IMR-90 (cell line): ENCODE measurements at regions not wholly inside any gene's neighbourhood (a gene's known extent, or its start where the extent isn't known, plus 50 kb on each side); places are given as distances from the start of the nearest gene placed in this dataset.

Experiments used
- ATAC-seq: fragments of 200-7000 bp; cut with Tn5 transposase; 2 replicates; pipeline ENCODE4 v1.9.1; 2020; ENCODE audit warnings: low read depth, mild to moderate bottlenecking, moderate library complexity
- BruUV-seq: library from RNA; stranded (reverse); fragments of 400-500 nt; replicated peaks from 2 replicates; lab custom pipeline; 2021; lab: Mats Ljungman, UMichigan
- CTCF ChIA-PET: fragments of 300-600 bp; formaldehyde crosslinking; extraction: SDS; loops from one replicate; lab custom pipeline; 2021; ENCODE audit warnings: antibody characterized with exemption; lab: Yijun Ruan, JAX
- POLR2A ChIA-PET: fragments of 300-600 bp; sonication (Branson Sonifier 250); formaldehyde crosslinking; loops from one replicate; lab custom pipeline; 2022; ENCODE audit warnings: antibody characterized with exemption; ENCODE audit not compliant: unreplicated experiment; lab: Charles Lee
- DNase-seq: peaks from one replicate; pipeline ENCODE4 v3.0.0; 2013
- H2AFZ ChIP-seq: replicated peaks from 2 replicates; pipeline ENCODE3; 2013; ENCODE audit warnings: low read length, mild to moderate bottlenecking; ENCODE audit not compliant: poor library complexity
- H2AK5ac ChIP-seq: 2 replicates; pipeline ENCODE4 v1.6.1; 2013; ENCODE audit warnings: low read depth, low read length, inconsistent platforms
- H2AK9ac ChIP-seq: replicated peaks from 2 replicates; pipeline ENCODE3; 2013; ENCODE audit warnings: mild to moderate bottlenecking, low read depth, low read length, moderate library complexity; ENCODE audit not compliant: poor library complexity
- H2BK120ac ChIP-seq: 2 replicates; pipeline ENCODE4 v1.6.1; 2013; ENCODE audit warnings: low read depth, low read length, inconsistent platforms
- H2BK15ac ChIP-seq: 3 replicates; pipeline ENCODE4 v1.6.1; 2013; ENCODE audit warnings: low read depth, low read length, inconsistent platforms
- H2BK20ac ChIP-seq: 2 replicates; pipeline ENCODE4 v1.6.1; 2013; ENCODE audit warnings: low read depth, mild to moderate bottlenecking, inconsistent platforms, low read length, moderate library complexity
- H2BK5ac ChIP-seq: 2 replicates; pipeline ENCODE4 v1.6.1; 2013; ENCODE audit warnings: mild to moderate bottlenecking, low read depth, low read length, inconsistent platforms; ENCODE audit not compliant: poor library complexity, severe bottlenecking
- H3K14ac ChIP-seq: replicated peaks from 2 replicates; pipeline ENCODE4 v1.6.1; 2013; ENCODE audit warnings: low read depth, low read length, inconsistent platforms
- H3K18ac ChIP-seq: 2 replicates; pipeline ENCODE4 v1.6.1; 2013; ENCODE audit warnings: low read depth, low read length, control low read depth
- H3K23ac ChIP-seq: 2 replicates; pipeline ENCODE4 v1.6.1; 2013; ENCODE audit warnings: low read depth, low read length, inconsistent platforms
- H3K27ac ChIP-seq: 2 replicates; pipeline ENCODE4 v1.5.1; 2013; ENCODE audit warnings: mild to moderate bottlenecking, control low read depth, low read length; ENCODE audit not compliant: insufficient read depth
- H3K27me3 ChIP-seq: 2 replicates; pipeline ENCODE4 v1.6.1; 2013; ENCODE audit warnings: low read length; ENCODE audit not compliant: control insufficient read depth, insufficient read depth
- H3K36me3 ChIP-seq: 2 replicates; pipeline ENCODE4 v1.6.1; 2013; ENCODE audit warnings: low read length, mixed read lengths; ENCODE audit not compliant: control insufficient read depth, insufficient read depth
- H3K4ac ChIP-seq: 2 replicates; pipeline ENCODE4 v1.6.1; 2013; ENCODE audit warnings: low read depth, low read length, inconsistent platforms
- H3K4me1 ChIP-seq: 2 replicates; pipeline ENCODE4 v1.6.1; 2013; ENCODE audit warnings: low read length, mixed read lengths; ENCODE audit not compliant: control insufficient read depth, insufficient read depth
- H3K4me2 ChIP-seq: 2 replicates; pipeline ENCODE4 v1.6.1; 2013; ENCODE audit warnings: low read depth, mild to moderate bottlenecking, control low read depth, low read length, moderate library complexity
- H3K4me3 ChIP-seq: 2 replicates; pipeline ENCODE4 v1.5.1; 2013; ENCODE audit warnings: low read depth, mild to moderate bottlenecking, control low read depth, low read length, moderate library complexity; ENCODE audit not compliant: insufficient read depth
- H3K56ac ChIP-seq: 2 replicates; pipeline ENCODE4 v1.6.1; 2013; ENCODE audit warnings: low read length, inconsistent platforms; ENCODE audit not compliant: insufficient read depth; ENCODE audit errors: extremely low read depth
- H3K79me1 ChIP-seq, 2 experiments: 2 replicates each; pipeline ENCODE4 v1.6.1; 2013; ENCODE audit warnings: low read length in 2 of 2, inconsistent platforms in 1 of 2, low read depth in 1 of 2
- H3K9ac ChIP-seq: 2 replicates; pipeline ENCODE4 v1.6.1; 2013; ENCODE audit warnings: low read depth, low read length, control low read depth
- H3K9me1 ChIP-seq: 2 replicates; pipeline ENCODE4 v1.6.1; 2013; ENCODE audit warnings: low read length, inconsistent platforms; ENCODE audit not compliant: insufficient read depth
- H3K9me3 ChIP-seq: 2 replicates; pipeline ENCODE4 v1.6.1; 2013; ENCODE audit warnings: low read length; ENCODE audit not compliant: control insufficient read depth, insufficient read depth
- H4K20me1 ChIP-seq: 2 replicates; pipeline ENCODE4 v1.6.1; 2013; ENCODE audit warnings: low read length, inconsistent platforms; ENCODE audit not compliant: insufficient read depth
- H4K5ac ChIP-seq: 2 replicates; pipeline ENCODE4 v1.6.1; 2013; ENCODE audit warnings: mild to moderate bottlenecking, low read depth, low read length, control low read depth
- H4K8ac ChIP-seq, 2 experiments: 2 replicates each; pipeline ENCODE4 v1.6.1; 2013; ENCODE audit warnings: low read depth in 2 of 2, low read length in 2 of 2, control low read depth in 1 of 2, inconsistent platforms in 1 of 2
- H4K91ac ChIP-seq: 2 replicates; pipeline ENCODE4 v1.6.1; 2013; ENCODE audit warnings: low read depth, low read length, inconsistent platforms; ENCODE audit not compliant: insufficient read depth
- CEBPB ChIP-seq: IDR thresholded peaks from 2 replicates; pipeline ENCODE4 v1.6.1; 2012; ENCODE audit warnings: low read depth, low read length, improper control_type of control experiment
- CHD1 ChIP-seq: IDR thresholded peaks from 2 replicates; pipeline ENCODE4 v1.6.1; 2012; ENCODE audit warnings: low read depth, low read length, improper control_type of control experiment
- CTCF ChIP-seq: conservative IDR thresholded peaks from 2 replicates; pipeline ENCODE4 v1.5.1; 2012; ENCODE audit warnings: mild to moderate bottlenecking, low read depth, low read length, improper control_type of control experiment
- MAFK ChIP-seq: IDR thresholded peaks from 2 replicates; pipeline ENCODE4 v1.6.1; 2012; ENCODE audit warnings: low read depth, low read length, improper control_type of control experiment
- NFE2L2 ChIP-seq: fragments of 150-350 bp; IDR thresholded peaks from 2 replicates; pipeline ENCODE4 v1.6.1; 2016; ENCODE audit warnings: low read depth, mild to moderate bottlenecking, low read length
- POLR2A ChIP-seq: IDR thresholded peaks from 2 replicates; pipeline ENCODE4 v1.6.1; 2012; ENCODE audit warnings: mild to moderate bottlenecking, low read depth, low read length
- RAD21 ChIP-seq: IDR thresholded peaks from 2 replicates; pipeline ENCODE4 v1.6.1; 2012; ENCODE audit warnings: low read length, improper control_type of control experiment
- RCOR1 ChIP-seq: IDR thresholded peaks from 2 replicates; pipeline ENCODE4 v1.6.1; 2012; ENCODE audit warnings: mild to moderate bottlenecking, low read length, improper control_type of control experiment; ENCODE audit not compliant: insufficient replicate concordance
- RFX5 ChIP-seq: IDR thresholded peaks from 2 replicates; pipeline ENCODE4 v1.8.0; 2012; ENCODE audit warnings: low read depth, mild to moderate bottlenecking, low read length, moderate library complexity
- USF2 ChIP-seq: fragments of 150-350 bp; IDR thresholded peaks from 2 replicates; pipeline ENCODE4 v1.6.1; 2017; ENCODE audit warnings: mild to moderate bottlenecking, antibody characterized with exemption, low read length, low read depth
- WGBS, 2 experiments: methylation state at CpG; one replicate each; pipeline versions ENCODE4 v1.1.5 to v1.1.7; 2013; ENCODE audit warnings: missing lambda C conversion rate in 2 of 2; ENCODE audit not compliant: insufficient read length in 1 of 2; ENCODE audit errors: extremely low coverage in 2 of 2; 5-methylcytosine and 5-hydroxymethylcytosine counted together
- dilution Hi-C: fragments of 300-500 bp; cut with HindIII; formaldehyde crosslinking; loops from one replicate; pipeline ENCODE4 v1.14.3; 2018; ENCODE audit warnings: low sequenced_read_pairs; ENCODE audit not compliant: unreplicated experiment
- in situ Hi-C: fragments of 300-500 bp; cut with MboI; formaldehyde crosslinking; loops from 3 replicates; pipeline ENCODE4 v1.14.3; 2019; ENCODE audit warnings: low sequenced_read_pairs, inconsistent platforms, mixed read lengths
- intact Hi-C: fragments of 100-400 bp; cut with micrococcal nuclease; formaldehyde crosslinking; loops from 2 replicates; pipeline ENCODE4 v1.10.0; 2022

GRCh38 chr14:80084196-80084595 is 127.1 kb downstream of the DIO2 start:
- no peak overlapping the region for H2BK5ac ChIP-seq
- ChIA-PET CTCF (no interaction called here), POLR2A (no interaction called here)
- ATAC-seq (no peak), DNase-seq (no peak)
- in situ Hi-C loops: no loop called here
- no peak overlapping the region for H2BK15ac ChIP-seq
- no peak overlapping the region for H3K4me3 ChIP-seq
- H2AK5ac ChIP-seq: no peak overlapping the region
- no peak overlapping the region for H3K9ac ChIP-seq
- H3K56ac ChIP-seq: no peak overlapping the region
- no peaks in the 10 kb centered on the region for H3K79me1 ChIP-seq
- H3K27me3 ChIP-seq: no peaks in the 10 kb centered on the region
- no peak overlapping the region for H3K4me2 ChIP-seq
- no peak overlapping the region for H3K4ac ChIP-seq
- H3K36me3 ChIP-seq: no peaks in the 10 kb centered on the region
- no peak overlapping the region for H2AFZ ChIP-seq
- no peak overlapping the region for H2AK9ac ChIP-seq
- H2BK120ac ChIP-seq: no peak overlapping the region
- no peaks in the 10 kb centered on the region for H3K4me1 ChIP-seq
- intact Hi-C loops: no loop called here
- no peak overlapping the region for H4K91ac ChIP-seq
- H4K5ac ChIP-seq: no peak overlapping the region
- dilution Hi-C loops: no loop called here
- H4K20me1 ChIP-seq: no peaks in the 10 kb centered on the region
- no TSS peak for BruUV-seq
- no CpG with 5 or more reads among the region's 2 CpGs for WGBS, 2 experiments
- no peak overlapping the region for H4K8ac ChIP-seq
- no peak overlapping the region for H3K27ac ChIP-seq
- H3K18ac ChIP-seq: no peak overlapping the region
- H3K9me1 ChIP-seq: no peaks in the 10 kb centered on the region
- TF ChIP-seq CEBPB: no peak
- no peak for TF ChIP-seq CTCF
- no peak for TF ChIP-seq USF2
- TF ChIP-seq MAFK: no peak
- TF ChIP-seq NFE2L2: no peak
- no peak for TF ChIP-seq RCOR1
- TF ChIP-seq RFX5: no peak
- no peak for TF ChIP-seq CHD1
- TF ChIP-seq POLR2A: no peak
- TF ChIP-seq RAD21: no peak
- no peaks in the 10 kb centered on the region for H3K9me3 ChIP-seq
- no peak overlapping the region for H3K23ac ChIP-seq
- H2BK20ac ChIP-seq: no peak overlapping the region
- no peak overlapping the region for H3K14ac ChIP-seq
